ENCODE measurements at regions not wholly inside any gene's neighbourhood (a gene's known extent, or its start where the extent isn't known, plus 50 kb on each side); places are given as distances from the start of the nearest gene placed in this dataset.

- ChIA-PET POLR2A (no interaction called here), CTCF (no interaction called here)
Observed at GRCh38 chr18:55651236-55651635, 63.2 kb upstream of the TCF4 start.

GRCh38 chr18:55650363-55650870 is 62.4 kb upstream of the TCF4 start:
- CTCF ChIA-PET: no interaction called here
- POLR2A ChIA-PET: no interaction called here

DNA sequence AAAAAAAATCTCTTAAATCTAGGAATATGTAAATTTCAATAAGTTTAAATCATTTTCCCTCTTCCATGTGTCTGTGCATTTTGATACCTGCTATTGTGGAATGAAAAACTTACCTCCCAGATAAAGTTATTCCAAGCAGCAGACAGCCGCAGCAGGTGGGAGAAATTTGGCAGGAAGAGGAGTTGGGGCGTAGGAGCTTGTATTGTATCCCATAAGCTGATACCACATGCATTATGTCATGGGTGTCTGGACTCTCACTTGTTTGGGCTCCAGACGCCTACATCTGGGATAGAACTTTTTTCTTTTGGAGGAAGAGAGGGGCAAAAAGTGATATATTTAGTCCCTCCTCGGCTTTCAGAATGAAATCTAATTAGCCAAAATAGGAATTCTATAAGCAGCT is 59.3 kb upstream of the TCF4 start:
- ChIA-PET CTCF (no interaction called here), POLR2A (no interaction called here)

GRCh38 chr18:55642191-55642590 is 54.2 kb upstream of the TCF4 start:
- POLR2A ChIA-PET: no interaction called here
- CTCF ChIA-PET: no interaction called here

DNA sequence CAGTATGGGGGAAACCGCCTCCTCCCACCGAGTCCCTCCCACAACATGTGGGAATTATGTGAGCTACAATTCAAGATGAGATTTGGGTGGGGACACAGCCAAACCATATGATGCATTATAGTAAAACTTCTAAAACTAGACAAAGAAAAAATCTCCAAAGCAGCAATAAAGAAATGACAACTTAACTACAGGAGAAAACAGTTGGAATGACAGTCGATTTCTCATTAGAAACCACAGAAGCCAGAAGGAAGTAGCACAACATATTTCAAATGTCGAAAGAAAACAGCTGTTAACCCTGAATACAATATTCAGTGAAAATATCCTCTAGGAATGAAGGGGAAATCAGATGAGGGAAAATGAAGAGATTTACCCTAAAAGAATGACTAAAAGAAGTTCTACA is 53.5 kb upstream of the TCF4 start:
- CTCF ChIA-PET: no interaction called here
- POLR2A ChIA-PET: no interaction called here
